Ishikawa (cell line): ENCODE measurements at regions not wholly inside any gene's neighbourhood (a gene's known extent, or its start where the extent isn't known, plus 50 kb on each side); places are given as distances from the start of the nearest gene placed in this dataset.

Source experiments
- CEBPB ChIP-seq: IDR thresholded peaks from 2 replicates; pipeline ENCODE4 v1.6.1; 2012
- FOXM1 ChIP-seq: IDR thresholded peaks from 2 replicates; pipeline ENCODE4 v1.6.1; 2012; ENCODE audit warnings: low read depth, borderline replicate concordance
- NFIC ChIP-seq: IDR thresholded peaks from 2 replicates; pipeline ENCODE4 v1.6.1; 2012
- RAD21 ChIP-seq: IDR thresholded peaks from 2 replicates; pipeline ENCODE4 v1.6.1; 2012; ENCODE audit warnings: low read depth
- TCF12 ChIP-seq: IDR thresholded peaks from 2 replicates; pipeline ENCODE4 v1.6.1; 2012; ENCODE audit warnings: low read depth
- YY1 ChIP-seq: IDR thresholded peaks from 2 replicates; pipeline ENCODE4 v1.6.1; 2012; ENCODE audit warnings: low read depth
- ZBTB7A ChIP-seq: IDR thresholded peaks from 2 replicates; pipeline ENCODE4 v1.6.1; 2012; ENCODE audit warnings: low read depth
- TF ChIP-seq, protein P1 (sequence below): IDR thresholded peaks from 2 replicates; pipeline ENCODE4 v1.6.1; 2012; ENCODE audit warnings: low read depth, mild to moderate bottlenecking

DNA sequence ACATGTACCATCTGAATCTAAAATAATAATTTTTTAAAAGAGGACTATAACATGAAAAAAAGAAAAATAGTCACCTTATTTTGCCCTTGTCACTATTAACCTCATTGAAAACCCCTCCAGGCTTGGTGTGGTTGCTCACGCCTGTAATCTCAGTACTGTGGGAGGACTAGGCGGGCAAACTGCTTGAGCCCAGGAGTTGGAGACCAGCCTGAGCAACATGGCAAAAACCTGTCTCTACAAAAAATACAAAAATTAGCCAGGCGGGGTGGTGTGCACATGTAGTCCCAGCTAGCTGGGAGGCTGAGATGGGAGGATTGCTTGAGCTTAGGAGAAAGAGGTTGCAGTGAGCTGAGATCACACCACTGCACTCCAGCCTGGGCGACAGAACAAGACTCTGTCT lies 126.3 kb upstream of the KRAS start:
- TF ChIP-seq FOXM1 (no peak), RAD21 (no peak), YY1 (no peak), NFIC (no peak), TCF12 (no peak), CEBPB (no peak), ZBTB7A (no peak)
- TF ChIP-seq, protein P1, sequence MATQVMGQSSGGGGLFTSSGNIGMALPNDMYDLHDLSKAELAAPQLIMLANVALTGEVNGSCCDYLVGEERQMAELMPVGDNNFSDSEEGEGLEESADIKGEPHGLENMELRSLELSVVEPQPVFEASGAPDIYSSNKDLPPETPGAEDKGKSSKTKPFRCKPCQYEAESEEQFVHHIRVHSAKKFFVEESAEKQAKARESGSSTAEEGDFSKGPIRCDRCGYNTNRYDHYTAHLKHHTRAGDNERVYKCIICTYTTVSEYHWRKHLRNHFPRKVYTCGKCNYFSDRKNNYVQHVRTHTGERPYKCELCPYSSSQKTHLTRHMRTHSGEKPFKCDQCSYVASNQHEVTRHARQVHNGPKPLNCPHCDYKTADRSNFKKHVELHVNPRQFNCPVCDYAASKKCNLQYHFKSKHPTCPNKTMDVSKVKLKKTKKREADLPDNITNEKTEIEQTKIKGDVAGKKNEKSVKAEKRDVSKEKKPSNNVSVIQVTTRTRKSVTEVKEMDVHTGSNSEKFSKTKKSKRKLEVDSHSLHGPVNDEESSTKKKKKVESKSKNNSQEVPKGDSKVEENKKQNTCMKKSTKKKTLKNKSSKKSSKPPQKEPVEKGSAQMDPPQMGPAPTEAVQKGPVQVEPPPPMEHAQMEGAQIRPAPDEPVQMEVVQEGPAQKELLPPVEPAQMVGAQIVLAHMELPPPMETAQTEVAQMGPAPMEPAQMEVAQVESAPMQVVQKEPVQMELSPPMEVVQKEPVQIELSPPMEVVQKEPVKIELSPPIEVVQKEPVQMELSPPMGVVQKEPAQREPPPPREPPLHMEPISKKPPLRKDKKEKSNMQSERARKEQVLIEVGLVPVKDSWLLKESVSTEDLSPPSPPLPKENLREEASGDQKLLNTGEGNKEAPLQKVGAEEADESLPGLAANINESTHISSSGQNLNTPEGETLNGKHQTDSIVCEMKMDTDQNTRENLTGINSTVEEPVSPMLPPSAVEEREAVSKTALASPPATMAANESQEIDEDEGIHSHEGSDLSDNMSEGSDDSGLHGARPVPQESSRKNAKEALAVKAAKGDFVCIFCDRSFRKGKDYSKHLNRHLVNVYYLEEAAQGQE = no peak
